Activated CD4-positive, alpha-beta memory T cell treated with anti-CD3 and anti-CD28 coated beads, Interleukin-2, amount 10 ng/mL, durations not matched to agents 7 days and 5 days (primary cell): ENCODE measurements at regions not wholly inside any gene's neighbourhood (a gene's known extent, or its start where the extent isn't known, plus 50 kb on each side); places are given as distances from the start of the nearest gene placed in this dataset.
"Not testable (repeated sequence)": the region's sequence is repeated elsewhere in the genome, so short reads cannot be mapped to it uniquely, and the experiment has no call there.

Source experiments
- CTCF ChIA-PET: fragments of 350-600 bp; sonication (Branson Sonifier 250); formaldehyde crosslinking; loops from one replicate; lab custom pipeline; 2021; ENCODE audit warnings: antibody characterized with exemption, inconsistent platforms; lab: Charles Lee
- POLR2A ChIA-PET: fragments of 350-600 bp; sonication (Branson Sonifier 250); formaldehyde crosslinking; loops from one replicate; lab custom pipeline; 2021; ENCODE audit warnings: antibody characterized with exemption; lab: Charles Lee
- DNase-seq: peaks from one replicate; pipeline ENCODE4 v3.0.0-alpha.2; 2020
- H3K27ac Mint-ChIP-seq: one replicate; pipeline ENCODE4 v1.8.0; 2021; ENCODE audit warnings: mild to moderate bottlenecking, mixed read lengths
- H3K27me3 Mint-ChIP-seq: one replicate; pipeline ENCODE4 v1.8.0; 2021; ENCODE audit warnings: mixed read lengths
- H3K36me3 Mint-ChIP-seq: one replicate; pipeline ENCODE4 v1.8.0; 2021; ENCODE audit warnings: low read depth, mixed read lengths
- H3K4me1 Mint-ChIP-seq: one replicate; pipeline ENCODE4 v1.8.0; 2021; ENCODE audit warnings: mixed read lengths
- H3K4me3 Mint-ChIP-seq: one replicate; pipeline ENCODE4 v1.8.0; 2021; ENCODE audit warnings: mild to moderate bottlenecking, mixed read lengths
- H3K9me3 Mint-ChIP-seq: one replicate; pipeline ENCODE4 v1.8.0; 2021; ENCODE audit warnings: mixed read lengths

- peaks cover 31% of the 10 kb centered on the region for H3K4me1 Mint-ChIP-seq
- DNase-seq, POLR2A ChIA-PET, CTCF ChIA-PET, H3K27ac Mint-ChIP-seq, H3K4me3 Mint-ChIP-seq, H3K27me3 Mint-ChIP-seq: not testable (repeated sequence)
- peaks cover 25% of the 10 kb centered on the region for H3K9me3 Mint-ChIP-seq
- H3K36me3 Mint-ChIP-seq: peaks cover 12% of the 10 kb centered on the region
Measured at GRCh38 chr2:105989803-105990202, 204.3 kb downstream of the UXS1 start.

GRCh38 chr2:105989070-105989469 lies 205.0 kb downstream of the UXS1 start:
- peaks cover 7% of the 10 kb centered on the region for H3K36me3 Mint-ChIP-seq
- ChIA-PET POLR2A (no interaction called here), CTCF (no interaction called here)
- H3K9me3 Mint-ChIP-seq: peaks cover 21% of the 10 kb centered on the region
- no peak overlapping the region for H3K27ac Mint-ChIP-seq
- H3K4me1 Mint-ChIP-seq: peaks cover 28% of the 10 kb centered on the region
- no peak for DNase-seq
- H3K27me3 Mint-ChIP-seq: no peaks in the 10 kb centered on the region
- no peak overlapping the region for H3K4me3 Mint-ChIP-seq

- POLR2A ChIA-PET: no interaction called here
- no peaks in the 10 kb centered on the region for H3K27me3 Mint-ChIP-seq
- CTCF ChIA-PET: no interaction called here
- no peak overlapping the region for H3K4me3 Mint-ChIP-seq
- H3K27ac Mint-ChIP-seq: no peak overlapping the region
- DNase-seq: no peak
- H3K9me3 Mint-ChIP-seq: peaks cover 12% of the 10 kb centered on the region
- no peaks in the 10 kb centered on the region for H3K4me1 Mint-ChIP-seq
- no peaks in the 10 kb centered on the region for H3K36me3 Mint-ChIP-seq
Measured at GRCh38 chr2:105977807-105978206, 216.3 kb downstream of the UXS1 start.

- peaks cover 12% of the 10 kb centered on the region for H3K9me3 Mint-ChIP-seq
- no peaks in the 10 kb centered on the region for H3K4me1 Mint-ChIP-seq
- H3K4me3 Mint-ChIP-seq: no peak overlapping the region
- DNase-seq: no peak
- no peaks in the 10 kb centered on the region for H3K36me3 Mint-ChIP-seq
- no peaks in the 10 kb centered on the region for H3K27me3 Mint-ChIP-seq
- ChIA-PET CTCF (no interaction called here), POLR2A (no interaction called here)
- H3K27ac Mint-ChIP-seq: no peak overlapping the region
Measured at GRCh38 chr2:105977212-105977611, 216.9 kb downstream of the UXS1 start.

- ChIA-PET CTCF (no interaction called here), POLR2A (no interaction called here)
- Mint-ChIP-seq H3K9me3 (peaks cover 9% of the 10 kb centered on the region), H3K4me1 (no peaks in the 10 kb centered on the region), H3K27ac (no peak overlapping the region), H3K27me3 (no peaks in the 10 kb centered on the region), H3K36me3 (no peaks in the 10 kb centered on the region), H3K4me3 (no peak overlapping the region)
- DNase-seq: no peak
Measured at GRCh38 chr2:105974812-105975211, 219.3 kb downstream of the UXS1 start.

- no peaks in the 10 kb centered on the region for H3K27me3 Mint-ChIP-seq
- H3K36me3 Mint-ChIP-seq: no peaks in the 10 kb centered on the region
- no peak overlapping the region for H3K4me3 Mint-ChIP-seq
- ChIA-PET POLR2A (no interaction called here), CTCF (no interaction called here)
- H3K9me3 Mint-ChIP-seq: peaks cover 5% of the 10 kb centered on the region
- H3K4me1 Mint-ChIP-seq: no peaks in the 10 kb centered on the region
- H3K27ac Mint-ChIP-seq: no peak overlapping the region
- DNase-seq: no peak
Measured at GRCh38 chr2:105972927-105973326, 221.2 kb downstream of the UXS1 start.

GRCh38 chr2:105972246-105972645 lies 221.9 kb downstream of the UXS1 start:
- Mint-ChIP-seq H3K4me1 (no peaks in the 10 kb centered on the region), H3K27ac (no peak overlapping the region), H3K9me3 (no peaks in the 10 kb centered on the region), H3K36me3 (no peaks in the 10 kb centered on the region), H3K27me3 (no peaks in the 10 kb centered on the region), H3K4me3 (no peak overlapping the region)
- no peak for DNase-seq
- ChIA-PET CTCF (no interaction called here), POLR2A (no interaction called here)

- Mint-ChIP-seq H3K9me3 (no peaks in the 10 kb centered on the region), H3K4me1 (no peaks in the 10 kb centered on the region), H3K27ac (no peak overlapping the region), H3K4me3 (no peak overlapping the region), H3K36me3 (no peaks in the 10 kb centered on the region), H3K27me3 (peaks cover 2% of the 10 kb centered on the region)
- DNase-seq: peak; percentile 26
- ChIA-PET CTCF (interaction anchor here (1.1 kb wide), 1 partner anchor 111 kb away, joined by 3 read pairs; no protein-coding TSS in a partner anchor), POLR2A (interaction anchor here (0.7 kb wide), 2 partner anchors 24 to 346 kb away, joined by 4 read pairs; no protein-coding TSS in a partner anchor)
Measured at GRCh38 chr2:105969552-105969951, 224.5 kb downstream of the UXS1 start.

GRCh38 chr2:105962221-105962620 lies 217.5 kb downstream of the NCK2 start:
- H3K9me3 Mint-ChIP-seq: no peaks in the 10 kb centered on the region
- ChIA-PET POLR2A (no interaction called here), CTCF (no interaction called here)
- no peak for DNase-seq
- peaks cover 2% of the 10 kb centered on the region for H3K27me3 Mint-ChIP-seq
- no peak overlapping the region for H3K27ac Mint-ChIP-seq
- H3K36me3 Mint-ChIP-seq: no peaks in the 10 kb centered on the region
- H3K4me3 Mint-ChIP-seq: no peak overlapping the region
- H3K4me1 Mint-ChIP-seq: no peaks in the 10 kb centered on the region

GRCh38 chr2:105961599-105962146 lies 217.0 kb downstream of the NCK2 start:
- Mint-ChIP-seq H3K4me3 (no peak overlapping the region), H3K9me3 (no peaks in the 10 kb centered on the region), H3K27ac (no peak overlapping the region), H3K36me3 (no peaks in the 10 kb centered on the region), H3K27me3 (peaks cover 2% of the 10 kb centered on the region), H3K4me1 (no peaks in the 10 kb centered on the region)
- ChIA-PET POLR2A (no interaction called here), CTCF (no interaction called here)
- DNase-seq: no peak

- H3K36me3 Mint-ChIP-seq: no peaks in the 10 kb centered on the region
- DNase-seq: no peak
- no peaks in the 10 kb centered on the region for H3K9me3 Mint-ChIP-seq
- H3K27me3 Mint-ChIP-seq: peaks cover 2% of the 10 kb centered on the region
- ChIA-PET CTCF (no interaction called here), POLR2A (interaction anchor here (0.8 kb wide), 1 partner anchor 30 kb away, joined by 3 read pairs; no protein-coding TSS in a partner anchor)
- H3K27ac Mint-ChIP-seq: no peak overlapping the region
- no peak overlapping the region for H3K4me3 Mint-ChIP-seq
- no peaks in the 10 kb centered on the region for H3K4me1 Mint-ChIP-seq
Measured at GRCh38 chr2:105959357-105959756, 214.6 kb downstream of the NCK2 start.

- H3K4me1 Mint-ChIP-seq: peaks cover 9% of the 10 kb centered on the region
Measured at GRCh38 chr2:105954891-105955290, 210.2 kb downstream of the NCK2 start.

GRCh38 chr2:105953942-105954341 lies 209.2 kb downstream of the NCK2 start:
- ChIA-PET CTCF (no interaction called here), POLR2A (no interaction called here)
- H3K27ac Mint-ChIP-seq: no peak overlapping the region

More at GRCh38 chr2:105954891-105955290, 210.2 kb downstream of the NCK2 start:
- H3K27ac Mint-ChIP-seq: no peak overlapping the region
- H3K27me3 Mint-ChIP-seq: peaks cover 2% of the 10 kb centered on the region
- no peaks in the 10 kb centered on the region for H3K9me3 Mint-ChIP-seq
- no peaks in the 10 kb centered on the region for H3K36me3 Mint-ChIP-seq
- DNase-seq: no peak
- no peak overlapping the region for H3K4me3 Mint-ChIP-seq
- POLR2A ChIA-PET: interaction anchor here (0.9 kb wide), 1 partner anchor 50 kb away, joined by 4 read pairs; no protein-coding TSS in a partner anchor
- CTCF ChIA-PET: interaction anchor here (0.6 kb wide), 1 partner anchor 51 kb away, joined by 3 read pairs; no protein-coding TSS in a partner anchor

GRCh38 chr2:105952131-105952530 lies 207.4 kb downstream of the NCK2 start:
- ChIA-PET CTCF (no interaction called here), POLR2A (no interaction called here)
- H3K36me3 Mint-ChIP-seq: no peaks in the 10 kb centered on the region
- DNase-seq: no peak
- H3K4me3 Mint-ChIP-seq: no peak overlapping the region
- H3K27me3 Mint-ChIP-seq: peaks cover 4% of the 10 kb centered on the region
- no peak overlapping the region for H3K27ac Mint-ChIP-seq
- peaks cover 9% of the 10 kb centered on the region for H3K4me1 Mint-ChIP-seq
- no peaks in the 10 kb centered on the region for H3K9me3 Mint-ChIP-seq

More at GRCh38 chr2:105953942-105954341, 209.2 kb downstream of the NCK2 start:
- H3K36me3 Mint-ChIP-seq: no peaks in the 10 kb centered on the region
- no peak for DNase-seq
- H3K4me3 Mint-ChIP-seq: no peak overlapping the region
- peaks cover 9% of the 10 kb centered on the region for H3K4me1 Mint-ChIP-seq
- no peaks in the 10 kb centered on the region for H3K9me3 Mint-ChIP-seq
- H3K27me3 Mint-ChIP-seq: peaks cover 2% of the 10 kb centered on the region
